Muscle of leg (tissue), 3 donors: ENCODE measurements at regions not wholly inside any gene's neighbourhood (a gene's known extent, or its start where the extent isn't known, plus 50 kb on each side); places are given as distances from the start of the nearest gene placed in this dataset.

ENCODE experiments used
- DNase-seq: peaks from one replicate; pipeline ENCODE4 v3.0.0; 2013
- H3K27ac ChIP-seq: one replicate; pipeline ENCODE4 v1.5.1; 2013; ENCODE audit warnings: mild to moderate bottlenecking, low read length, control low read depth
- H3K27me3 ChIP-seq: one replicate; pipeline ENCODE4 v1.6.1; 2013; ENCODE audit warnings: low read length; ENCODE audit not compliant: control insufficient read depth, insufficient read depth
- H3K36me3 ChIP-seq: one replicate; pipeline ENCODE4 v1.6.1; 2013; ENCODE audit warnings: low read length; ENCODE audit not compliant: control insufficient read depth, insufficient read depth
- H3K4me1 ChIP-seq: one replicate; pipeline ENCODE4 v1.6.1; 2013; ENCODE audit warnings: low read length; ENCODE audit not compliant: control insufficient read depth, insufficient read depth
- H3K4me3 ChIP-seq: one replicate; pipeline ENCODE4 v1.5.1; 2013; ENCODE audit warnings: low read length, control low read depth
- H3K9me3 ChIP-seq: replicated peaks from 2 replicates; pipeline ENCODE4 v1.6.1; 2013; ENCODE audit warnings: low read depth, low read length; ENCODE audit not compliant: control insufficient read depth
- WGBS: methylation state at CpG from one replicate; pipeline ENCODE4 v1.1.5; 2013; ENCODE audit warnings: missing lambda C conversion rate; ENCODE audit not compliant: insufficient coverage; 5-methylcytosine and 5-hydroxymethylcytosine counted together

GRCh38 chr2:239813261-239814115, 211.7 kb downstream of the NDUFA10 start:
- WGBS, result 66% methylated on average over 23 of the region's 27 CpGs
- Histone ChIP-seq H3K4me3 (no peak overlapping the region), H3K27ac (peak overlapping the region; percentile 98), H3K27me3 (peaks cover 7% of the 10 kb centered on the region), H3K36me3 (no peaks in the 10 kb centered on the region), H3K9me3 (no peaks in the 10 kb centered on the region), H3K4me1 (peaks cover 47% of the 10 kb centered on the region)
- DNase-seq, result peak; percentile 46

GRCh38 chr2:239811806-239812560, 213.2 kb downstream of the NDUFA10 start:
- H3K9me3 ChIP-seq, result no peaks in the 10 kb centered on the region
- DNase-seq, result no peak
- peak overlapping the region; percentile 82 for H3K27ac ChIP-seq
- peaks cover 47% of the 10 kb centered on the region for H3K4me1 ChIP-seq
- H3K36me3 ChIP-seq, result no peaks in the 10 kb centered on the region
- peaks cover 7% of the 10 kb centered on the region for H3K27me3 ChIP-seq
- no peak overlapping the region for H3K4me3 ChIP-seq
- WGBS, result 94% methylated on average over 13 of the region's 20 CpGs

- 41% methylated on average over 9 of the region's 14 CpGs for WGBS
- no peak overlapping the region for H3K4me3 ChIP-seq
- peak overlapping the region; percentile 82 for H3K27ac ChIP-seq
- H3K27me3 ChIP-seq, result peaks cover 5% of the 10 kb centered on the region
- no peaks in the 10 kb centered on the region for H3K36me3 ChIP-seq
- peaks cover 44% of the 10 kb centered on the region for H3K4me1 ChIP-seq
- H3K9me3 ChIP-seq, result no peaks in the 10 kb centered on the region
- peak; percentile 96 for DNase-seq
Measured at GRCh38 chr2:239811111-239811781, 213.9 kb downstream of the NDUFA10 start.

GRCh38 chr2:239809391-239809790, 215.8 kb downstream of the NDUFA10 start:
- no peaks in the 10 kb centered on the region for H3K9me3 ChIP-seq

GRCh38 chr2:239807568-239807967, 217.6 kb downstream of the NDUFA10 start:
- 94% methylated on average over 2 of the region's 10 CpGs for WGBS

More at GRCh38 chr2:239809391-239809790, 215.8 kb downstream of the NDUFA10 start:
- no peak overlapping the region for H3K4me3 ChIP-seq
- H3K4me1 ChIP-seq, result peaks cover 29% of the 10 kb centered on the region
- H3K27me3 ChIP-seq, result peaks cover 8% of the 10 kb centered on the region
- DNase-seq, result no peak
- no peak overlapping the region for H3K27ac ChIP-seq
- WGBS, result 58% methylated on average over 7 of the region's 11 CpGs
- H3K36me3 ChIP-seq, result no peaks in the 10 kb centered on the region

GRCh38 chr2:239806758-239807434, 218.2 kb downstream of the NDUFA10 start:
- 81% methylated on average over 17 of the region's 19 CpGs for WGBS
- H3K27me3 ChIP-seq, result peaks cover 8% of the 10 kb centered on the region

More at GRCh38 chr2:239807568-239807967, 217.6 kb downstream of the NDUFA10 start:
- H3K36me3 ChIP-seq, result no peaks in the 10 kb centered on the region
- H3K27ac ChIP-seq, result no peak overlapping the region
- no peak overlapping the region for H3K4me3 ChIP-seq
- no peaks in the 10 kb centered on the region for H3K9me3 ChIP-seq
- H3K27me3 ChIP-seq, result peaks cover 8% of the 10 kb centered on the region
- no peak for DNase-seq
- H3K4me1 ChIP-seq, result peaks cover 16% of the 10 kb centered on the region

GRCh38 chr2:239806276-239806675, 218.9 kb downstream of the NDUFA10 start:
- WGBS, result 67% methylated on average over 1 of the region's 7 CpGs
- peaks cover 6% of the 10 kb centered on the region for H3K27me3 ChIP-seq

More at GRCh38 chr2:239806758-239807434, 218.2 kb downstream of the NDUFA10 start:
- Histone ChIP-seq H3K36me3 (no peaks in the 10 kb centered on the region), H3K4me1 (peaks cover 14% of the 10 kb centered on the region), H3K9me3 (no peaks in the 10 kb centered on the region), H3K4me3 (no peak overlapping the region), H3K27ac (no peak overlapping the region)
- no peak for DNase-seq

GRCh38 chr2:239805414-239805813, 219.7 kb downstream of the NDUFA10 start:
- Histone ChIP-seq H3K27ac (no peak overlapping the region), H3K36me3 (no peaks in the 10 kb centered on the region), H3K4me1 (no peaks in the 10 kb centered on the region), H3K9me3 (no peaks in the 10 kb centered on the region), H3K27me3 (peaks cover 3% of the 10 kb centered on the region), H3K4me3 (no peak overlapping the region)
- DNase-seq, result no peak
- WGBS, result 85% methylated on average over 13 of the region's 14 CpGs

More at GRCh38 chr2:239806276-239806675, 218.9 kb downstream of the NDUFA10 start:
- no peak for DNase-seq
- no peak overlapping the region for H3K4me3 ChIP-seq
- no peaks in the 10 kb centered on the region for H3K9me3 ChIP-seq
- no peaks in the 10 kb centered on the region for H3K36me3 ChIP-seq
- H3K4me1 ChIP-seq, result peaks cover 8% of the 10 kb centered on the region
- no peak overlapping the region for H3K27ac ChIP-seq

- H3K4me1 ChIP-seq, result no peaks in the 10 kb centered on the region
- H3K27ac ChIP-seq, result no peak overlapping the region
- H3K27me3 ChIP-seq, result peaks cover 3% of the 10 kb centered on the region
- H3K9me3 ChIP-seq, result no peaks in the 10 kb centered on the region
- H3K4me3 ChIP-seq, result no peak overlapping the region
- WGBS, result 95% methylated on average over 7 of the region's 12 CpGs
- no peaks in the 10 kb centered on the region for H3K36me3 ChIP-seq
- no peak for DNase-seq
Measured at GRCh38 chr2:239805043-239805329, 220.2 kb downstream of the NDUFA10 start.
